GM12878 (cell line): ENCODE measurements at regions not wholly inside any gene's neighbourhood (a gene's known extent, or its start where the extent isn't known, plus 50 kb on each side); places are given as distances from the start of the nearest gene placed in this dataset.

Experiments
- CREB1 ChIP-seq: IDR thresholded peaks from 2 replicates; pipeline ENCODE4 v1.6.1; 2012; ENCODE audit warnings: low read depth, mild to moderate bottlenecking, inconsistent platforms
- CTCF ChIP-seq, 3 experiments: IDR thresholded peaks in 2 of 3; conservative IDR thresholded peaks in 1 of 3; 2 replicates each; pipeline ENCODE4 v1.5.1; 2011; ENCODE audit warnings: low read depth in 3 of 3, low read length in 3 of 3, mild to moderate bottlenecking in 3 of 3, control low read depth in 2 of 3, moderate library complexity in 2 of 3, inconsistent platforms in 1 of 3, mixed read lengths in 1 of 3; ENCODE audit not compliant: control insufficient read depth in 2 of 3, insufficient read depth in 1 of 3; ENCODE audit errors: extremely low read depth in 1 of 3
- HDAC2 ChIP-seq: fragments of 200-600 bp; sonication (generic); IDR thresholded peaks from 2 replicates; pipeline ENCODE4 v1.6.1; 2017
- MYC ChIP-seq: IDR thresholded peaks from 2 replicates; pipeline ENCODE4 v1.6.1; 2011; ENCODE audit warnings: mild to moderate bottlenecking, low read length, moderate library complexity, inconsistent platforms; ENCODE audit not compliant: insufficient read depth, insufficient replicate concordance, insufficient read length, severe bottlenecking
- POLR2AphosphoS5 ChIP-seq: IDR thresholded peaks from 2 replicates; pipeline ENCODE4 v1.6.1; 2011; ENCODE audit warnings: mild to moderate bottlenecking, low read length, inconsistent platforms
- SP1 ChIP-seq: IDR thresholded peaks from one replicate; pipeline ENCODE4 v1.6.1; 2011; ENCODE audit warnings: low read depth, low read length
- STAT3 ChIP-seq: IDR thresholded peaks from 2 replicates; pipeline ENCODE4 v1.6.1; 2011; ENCODE audit warnings: low read depth, low read length, improper control_type of control experiment
- YY1 ChIP-seq: IDR thresholded peaks from 2 replicates; pipeline ENCODE4 v1.6.1; 2011; ENCODE audit warnings: low read depth, mild to moderate bottlenecking, low read length
- ZNF687 ChIP-seq: fragments of 450-650 bp; IDR thresholded peaks from 2 replicates; pipeline ENCODE4 v1.6.1; 2017; ENCODE audit warnings: mild to moderate bottlenecking, moderate library complexity

GRCh38 chr18:14919666-14920065 lies 171.7 kb downstream of the ANKRD30B start:
- no peak for TF ChIP-seq STAT3
- no peak for TF ChIP-seq POLR2AphosphoS5
- TF ChIP-seq HDAC2, result no peak
- TF ChIP-seq CTCF (IDR thresholded peaks at IDR 0.05 in 2 of 3, conservative IDR thresholded peaks at IDR 0.05 in 1 of 3; ENCODE audit: control insufficient read depth in 2 of 3, extremely low read depth in 1 of 3, insufficient read depth in 1 of 3, low read depth in 3 of 3, low read length in 3 of 3), result no peak
- no peak for TF ChIP-seq CREB1
- TF ChIP-seq YY1, result no peak
- TF ChIP-seq MYC, result no peak
- TF ChIP-seq SP1, result no peak
- no peak for TF ChIP-seq ZNF687
